ENCODE measurements at regions not wholly inside any gene's neighbourhood (a gene's known extent, or its start where the extent isn't known, plus 50 kb on each side); places are given as distances from the start of the nearest gene placed in this dataset.
A peak's percentile ranks its signal among the peaks of the same experiment; 100 is the strongest.
"Not testable (repeated sequence)": the region's sequence is repeated elsewhere in the genome, so short reads cannot be mapped to it uniquely, and the experiment has no call there.

- Histone ChIP-seq H3K9me3 (replicated peaks; ENCODE audit: control insufficient read depth, low read depth, low read length) (no peaks in the 10 kb centered on the region), H3K36me3 (ENCODE audit: control insufficient read depth, insufficient read depth, low read length) (no peaks in the 10 kb centered on the region), H3K4me1 (ENCODE audit: control insufficient read depth, insufficient read depth, low read length) (no peaks in the 10 kb centered on the region), H3K27me3 (ENCODE audit: control insufficient read depth, insufficient read depth, low read length) (no peaks in the 10 kb centered on the region), H3K4me3 (ENCODE audit: low read length) (no peak overlapping the region), H3K27ac (ENCODE audit: low read length) (no peak overlapping the region)
- no peak for DNase-seq
Measured at GRCh38 chr9:101832486-101832885, 94.0 kb upstream of the GRIN3A start.

- H3K27ac ChIP-seq (ENCODE audit: low read length): not testable (repeated sequence)
Measured at GRCh38 chr9:101821450-101821849, 83.0 kb upstream of the GRIN3A start.

GRCh38 chr9:101820983-101821382 is 82.5 kb upstream of the GRIN3A start:
- not testable (repeated sequence) for H3K36me3 ChIP-seq (ENCODE audit: control insufficient read depth, insufficient read depth, low read length); H3K27me3 ChIP-seq (ENCODE audit: control insufficient read depth, insufficient read depth, low read length); DNase-seq; H3K4me1 ChIP-seq (ENCODE audit: control insufficient read depth, insufficient read depth, low read length); H3K9me3 ChIP-seq (replicated peaks; ENCODE audit: control insufficient read depth, low read depth, low read length); H3K4me3 ChIP-seq (ENCODE audit: low read length); H3K27ac ChIP-seq (ENCODE audit: low read length)

More at GRCh38 chr9:101821450-101821849, 83.0 kb upstream of the GRIN3A start:
- not testable (repeated sequence) for DNase-seq; H3K27me3 ChIP-seq (ENCODE audit: control insufficient read depth, insufficient read depth, low read length); H3K4me3 ChIP-seq (ENCODE audit: low read length); H3K36me3 ChIP-seq (ENCODE audit: control insufficient read depth, insufficient read depth, low read length); H3K4me1 ChIP-seq (ENCODE audit: control insufficient read depth, insufficient read depth, low read length); H3K9me3 ChIP-seq (replicated peaks; ENCODE audit: control insufficient read depth, low read depth, low read length)
- no CpG with 5 or more reads among the region's 1 CpG for WGBS (ENCODE audit: insufficient coverage)

- H3K36me3 ChIP-seq (ENCODE audit: control insufficient read depth, insufficient read depth, low read length): no peaks in the 10 kb centered on the region
- H3K27me3 ChIP-seq (ENCODE audit: control insufficient read depth, insufficient read depth, low read length): no peaks in the 10 kb centered on the region
- no peak overlapping the region for H3K4me3 ChIP-seq (ENCODE audit: low read length)
- H3K4me1 ChIP-seq (ENCODE audit: control insufficient read depth, insufficient read depth, low read length): no peaks in the 10 kb centered on the region
- no peak for DNase-seq
- no peaks in the 10 kb centered on the region for H3K9me3 ChIP-seq (replicated peaks; ENCODE audit: control insufficient read depth, low read depth, low read length)
- WGBS (ENCODE audit: insufficient coverage): no CpG with 5 or more reads among the region's 1 CpG
- no peak overlapping the region for H3K27ac ChIP-seq (ENCODE audit: low read length)
Measured at GRCh38 chr9:101814064-101814463, 75.6 kb upstream of the GRIN3A start.

GRCh38 chr9:101807879-101808278 is 69.4 kb upstream of the GRIN3A start:
- not testable (repeated sequence) for H3K4me1 ChIP-seq (ENCODE audit: control insufficient read depth, insufficient read depth, low read length); H3K36me3 ChIP-seq (ENCODE audit: control insufficient read depth, insufficient read depth, low read length); H3K4me3 ChIP-seq (ENCODE audit: low read length); H3K27ac ChIP-seq (ENCODE audit: low read length); H3K27me3 ChIP-seq (ENCODE audit: control insufficient read depth, insufficient read depth, low read length); DNase-seq; H3K9me3 ChIP-seq (replicated peaks; ENCODE audit: control insufficient read depth, low read depth, low read length)
- WGBS (ENCODE audit: insufficient coverage): 94% methylated on average over 2 of the region's 4 CpGs

GRCh38 chr9:101796044-101796443 is 57.6 kb upstream of the GRIN3A start:
- Histone ChIP-seq H3K36me3 (ENCODE audit: control insufficient read depth, insufficient read depth, low read length) (no peaks in the 10 kb centered on the region), H3K4me3 (ENCODE audit: low read length) (no peak overlapping the region), H3K27me3 (ENCODE audit: control insufficient read depth, insufficient read depth, low read length) (no peaks in the 10 kb centered on the region), H3K4me1 (ENCODE audit: control insufficient read depth, insufficient read depth, low read length) (no peaks in the 10 kb centered on the region), H3K27ac (ENCODE audit: low read length) (no peak overlapping the region), H3K9me3 (replicated peaks; ENCODE audit: control insufficient read depth, low read depth, low read length) (no peaks in the 10 kb centered on the region)
- 70% methylated on average over 2 of the region's 5 CpGs for WGBS (ENCODE audit: insufficient coverage)
- no peak for DNase-seq

GRCh38 chr9:101795147-101795546 is 56.7 kb upstream of the GRIN3A start:
- no peak overlapping the region for H3K27ac ChIP-seq (ENCODE audit: low read length)
- no peaks in the 10 kb centered on the region for H3K4me1 ChIP-seq (ENCODE audit: control insufficient read depth, insufficient read depth, low read length)
- no peaks in the 10 kb centered on the region for H3K9me3 ChIP-seq (replicated peaks; ENCODE audit: control insufficient read depth, low read depth, low read length)
- no peaks in the 10 kb centered on the region for H3K36me3 ChIP-seq (ENCODE audit: control insufficient read depth, insufficient read depth, low read length)
- WGBS (ENCODE audit: insufficient coverage): no CpG with 5 or more reads among the region's 2 CpGs
- no peak for DNase-seq
- H3K4me3 ChIP-seq (ENCODE audit: low read length): no peak overlapping the region
- no peaks in the 10 kb centered on the region for H3K27me3 ChIP-seq (ENCODE audit: control insufficient read depth, insufficient read depth, low read length)

- H3K27ac ChIP-seq (ENCODE audit: low read length): no peak overlapping the region
- WGBS (ENCODE audit: insufficient coverage): no CpG with 5 or more reads among the region's 3 CpGs
Measured at GRCh38 chr9:101792475-101792874, 54.0 kb upstream of the GRIN3A start.

GRCh38 chr9:101791938-101792337 is 53.5 kb upstream of the GRIN3A start:
- Histone ChIP-seq H3K4me1 (ENCODE audit: control insufficient read depth, insufficient read depth, low read length) (no peaks in the 10 kb centered on the region), H3K27me3 (ENCODE audit: control insufficient read depth, insufficient read depth, low read length) (no peaks in the 10 kb centered on the region), H3K36me3 (ENCODE audit: control insufficient read depth, insufficient read depth, low read length) (no peaks in the 10 kb centered on the region), H3K9me3 (replicated peaks; ENCODE audit: control insufficient read depth, low read depth, low read length) (no peaks in the 10 kb centered on the region), H3K27ac (ENCODE audit: low read length) (no peak overlapping the region), H3K4me3 (ENCODE audit: low read length) (no peak overlapping the region)
- DNase-seq: peak; percentile 43
- 0% methylated on average over 2 of the region's 3 CpGs for WGBS (ENCODE audit: insufficient coverage)

More at GRCh38 chr9:101792475-101792874, 54.0 kb upstream of the GRIN3A start:
- H3K4me3 ChIP-seq (ENCODE audit: low read length): no peak overlapping the region
- DNase-seq: peak; percentile 9
- H3K36me3 ChIP-seq (ENCODE audit: control insufficient read depth, insufficient read depth, low read length): no peaks in the 10 kb centered on the region
- no peaks in the 10 kb centered on the region for H3K27me3 ChIP-seq (ENCODE audit: control insufficient read depth, insufficient read depth, low read length)
- H3K9me3 ChIP-seq (replicated peaks; ENCODE audit: control insufficient read depth, low read depth, low read length): no peaks in the 10 kb centered on the region
- no peaks in the 10 kb centered on the region for H3K4me1 ChIP-seq (ENCODE audit: control insufficient read depth, insufficient read depth, low read length)

- no peak overlapping the region for H3K4me3 ChIP-seq (ENCODE audit: low read length)
- no peaks in the 10 kb centered on the region for H3K9me3 ChIP-seq (replicated peaks; ENCODE audit: control insufficient read depth, low read depth, low read length)
- no CpG with 5 or more reads among the region's 6 CpGs for WGBS (ENCODE audit: insufficient coverage)
- no peaks in the 10 kb centered on the region for H3K36me3 ChIP-seq (ENCODE audit: control insufficient read depth, insufficient read depth, low read length)
- H3K27me3 ChIP-seq (ENCODE audit: control insufficient read depth, insufficient read depth, low read length): no peaks in the 10 kb centered on the region
- no peak overlapping the region for H3K27ac ChIP-seq (ENCODE audit: low read length)
- H3K4me1 ChIP-seq (ENCODE audit: control insufficient read depth, insufficient read depth, low read length): no peaks in the 10 kb centered on the region
- DNase-seq: no peak
Measured at GRCh38 chr9:101791533-101791932, 53.1 kb upstream of the GRIN3A start.
